ENCODE measurements at regions not wholly inside any gene's neighbourhood (a gene's known extent, or its start where the extent isn't known, plus 50 kb on each side); places are given as distances from the start of the nearest gene placed in this dataset.

- ChIA-PET POLR2A (ENCODE audit: partially characterized antibody) (no interaction called here), CTCF (ENCODE audit: partially characterized antibody) (interaction anchor here (0.7 to 2.2 kb wide), 4 partner anchors 24 to 74 kb away, joined by 3 to 7 read pairs (median 4); no protein-coding TSS in a partner anchor)
- Histone ChIP-seq H4K5ac (ENCODE audit: insufficient read length, low read depth, low read length) (no peak overlapping the region), H3K23me2 (ENCODE audit: low read depth, low read length) (peaks cover 7% of the 10 kb centered on the region; the same call in 1 of the 2 replicates), H2BK15ac (ENCODE audit: low read length) (no peak overlapping the region), H2BK5ac (ENCODE audit: low read depth, low read length) (no peak overlapping the region), H3K23ac (ENCODE audit: insufficient read length) (no peak overlapping the region), H3K56ac (replicated peaks; ENCODE audit: insufficient read length, low read depth, low read length) (no peak overlapping the region), H3K9ac (replicated peaks in 1 of 4; ENCODE audit: extremely low read depth in 1 of 4, low read depth in 3 of 4, low read length in 3 of 4) (no peak overlapping the region), H3K4me2 (ENCODE audit: insufficient read depth in 1 of 2, low read depth in 2 of 2, low read length in 2 of 2) (no peak overlapping the region), H3K79me1 (ENCODE audit: low read depth, low read length) (0 out of 2 replicates have a peak, but pooled peaks cover 3% of the 10 kb centered on the region), H3K27me3 (replicated peaks in 1 of 4; ENCODE audit: control insufficient read depth in 3 of 4, extremely low read depth in 1 of 4, insufficient read depth in 3 of 4, low read length in 3 of 4) (no peaks in the 10 kb centered on the region; a peak in 1 of 7 replicates), H3K4me1 (replicated peaks in 1 of 4; ENCODE audit: control insufficient read depth in 3 of 4, insufficient read depth in 4 of 4, low read length in 3 of 4) (peaks cover 0 to 7% (median 1%) of the 10 kb centered on the region in 4 experiments; a peak in 4 of 7 replicates), H3K27ac (ENCODE audit: low read depth, low read length) (no peak overlapping the region), H2AFZ (ENCODE audit: low read length) (no peak overlapping the region), H3K14ac (ENCODE audit: insufficient read length) (no peak overlapping the region), H2BK120ac (replicated peaks; ENCODE audit: low read depth, low read length) (no peak overlapping the region), H4K8ac (ENCODE audit: extremely low read depth, insufficient read depth, low read length) (no peak overlapping the region; the same call in 1 of the 2 replicates), H2BK12ac (ENCODE audit: low read depth, low read length) (no peak overlapping the region), H4K91ac (replicated peaks; ENCODE audit: insufficient read length, low read length) (no peak overlapping the region), H3K18ac (ENCODE audit: extremely low read depth, low read length) (no peak overlapping the region), H3K79me2 (ENCODE audit: control insufficient read depth in 1 of 2, insufficient read depth in 2 of 2, low read length in 2 of 2) (no peaks in the 10 kb centered on the region), H3K4me3 (ENCODE audit: extremely low read depth in 1 of 4, insufficient read depth in 2 of 4, low read depth in 3 of 4, low read length in 4 of 4) (no peak overlapping the region), H3K36me3 (ENCODE audit: control insufficient read depth in 2 of 4, insufficient read depth in 4 of 4, low read length in 3 of 4) (no peaks in the 10 kb centered on the region), H4K20me1 (replicated peaks in 1 of 2; ENCODE audit: control insufficient read depth in 1 of 2, insufficient read depth in 2 of 2, low read length in 2 of 2) (peaks cover 0 to 7% of the 10 kb centered on the region in 2 experiments), H3K9me3 (ENCODE audit: insufficient read depth in 2 of 2, low read depth in 1 of 2, low read length in 1 of 2) (no peaks in the 10 kb centered on the region), H2BK20ac (ENCODE audit: low read length) (no peak overlapping the region), H2AK5ac (ENCODE audit: low read depth, low read length) (no peak overlapping the region), H3K4ac (replicated peaks; ENCODE audit: insufficient read length, low read depth, low read length) (no peak overlapping the region)
- 91% methylated on average over 7 of the region's 7 CpGs; no CpG with 5 or more reads in 1 of the 2 experiments for WGBS, 2 experiments (ENCODE audit: extremely low coverage in 1 of 2, insufficient coverage in 1 of 2, insufficient read length in 1 of 2, insufficient replicate concordance in 2 of 2, low coverage in 1 of 2, low lambda C conversion rate in 2 of 2, missing lambda C conversion rate in 1 of 2)
- DNase-seq (ENCODE audit: low read depth in 1 of 2, low spot score in 2 of 2) (no peak), FAIRE-seq (no peak)
- TF ChIP-seq JUN (IDR thresholded peaks at IDR 0.05; ENCODE audit: low read depth, low read length) (no peak), FOSL1 (IDR thresholded peaks at IDR 0.05; ENCODE audit: insufficient read depth, low read depth, low read length) (no peak), SIX5 (IDR thresholded peaks at IDR 0.05; ENCODE audit: low read depth, low read length) (no peak), CBX8 (IDR thresholded peaks at IDR 0.05; ENCODE audit: borderline replicate concordance, low read depth, low read length) (no peak), TCF12 (IDR thresholded peaks at IDR 0.05; ENCODE audit: low read depth, low read length) (no peak), SP4 (IDR thresholded peaks at IDR 0.05; ENCODE audit: low read length) (no peak), CEBPB (IDR thresholded peaks at IDR 0.05; ENCODE audit: low read depth, low read length) (no peak), TEAD4 (IDR thresholded peaks at IDR 0.05; ENCODE audit: low read depth, low read length) (no peak), HDAC6 (IDR thresholded peaks at IDR 0.05; ENCODE audit: low read depth, low read length) (no peak), NRF1 (IDR thresholded peaks at IDR 0.05; ENCODE audit: low read depth, low read length) (no peak), EP300 (IDR thresholded peaks at IDR 0.05; ENCODE audit: borderline replicate concordance in 1 of 2, low read depth in 2 of 2, low read length in 2 of 2) (no peak), SP1 (IDR thresholded peaks at IDR 0.05; ENCODE audit: low read depth, low read length) (no peak)
- TF ChIP-seq, protein P1, sequence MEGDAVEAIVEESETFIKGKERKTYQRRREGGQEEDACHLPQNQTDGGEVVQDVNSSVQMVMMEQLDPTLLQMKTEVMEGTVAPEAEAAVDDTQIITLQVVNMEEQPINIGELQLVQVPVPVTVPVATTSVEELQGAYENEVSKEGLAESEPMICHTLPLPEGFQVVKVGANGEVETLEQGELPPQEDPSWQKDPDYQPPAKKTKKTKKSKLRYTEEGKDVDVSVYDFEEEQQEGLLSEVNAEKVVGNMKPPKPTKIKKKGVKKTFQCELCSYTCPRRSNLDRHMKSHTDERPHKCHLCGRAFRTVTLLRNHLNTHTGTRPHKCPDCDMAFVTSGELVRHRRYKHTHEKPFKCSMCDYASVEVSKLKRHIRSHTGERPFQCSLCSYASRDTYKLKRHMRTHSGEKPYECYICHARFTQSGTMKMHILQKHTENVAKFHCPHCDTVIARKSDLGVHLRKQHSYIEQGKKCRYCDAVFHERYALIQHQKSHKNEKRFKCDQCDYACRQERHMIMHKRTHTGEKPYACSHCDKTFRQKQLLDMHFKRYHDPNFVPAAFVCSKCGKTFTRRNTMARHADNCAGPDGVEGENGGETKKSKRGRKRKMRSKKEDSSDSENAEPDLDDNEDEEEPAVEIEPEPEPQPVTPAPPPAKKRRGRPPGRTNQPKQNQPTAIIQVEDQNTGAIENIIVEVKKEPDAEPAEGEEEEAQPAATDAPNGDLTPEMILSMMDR (IDR thresholded peaks at IDR 0.05; ENCODE audit: control extremely low read depth in 1 of 3, insufficient read depth in 1 of 3, low read depth in 1 of 3, low read length in 3 of 3): no peak
These were observed 201.5 kb downstream of the UACA start for GRCh38 chr15:70561885-70562284.

All from H1 (cell line).